Kidney tubule cell (primary cell): ENCODE measurements at regions not wholly inside any gene's neighbourhood (a gene's known extent, or its start where the extent isn't known, plus 50 kb on each side); places are given as distances from the start of the nearest gene placed in this dataset.
A peak's percentile ranks its signal among the peaks of the same experiment; 100 is the strongest.

Experiments
- DNase-seq: peaks from one replicate; pipeline ENCODE4 v3.0.0-alpha.2; 2018; ENCODE audit warnings: low spot score

DNA sequence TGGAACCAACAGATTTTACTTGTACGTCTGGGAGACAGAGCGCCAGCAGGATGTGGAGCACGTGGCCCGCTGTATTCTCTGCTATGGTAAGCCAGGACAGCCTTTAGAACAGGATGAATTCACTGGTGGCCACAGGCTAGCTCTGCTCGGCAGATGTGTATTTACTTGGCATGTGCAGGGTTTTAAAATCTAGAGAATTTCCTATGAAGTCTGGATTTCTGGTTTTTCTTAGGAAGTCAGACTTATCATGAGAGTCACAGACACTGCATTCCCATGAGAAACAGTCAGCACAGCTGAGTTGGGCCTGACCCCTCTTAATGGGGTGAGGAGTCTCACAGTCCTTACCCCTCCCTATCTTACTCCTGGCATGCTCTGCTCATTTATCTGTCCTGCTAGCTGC lies 84.6 kb upstream of the COL6A5 start:
- no peak for DNase-seq

DNA sequence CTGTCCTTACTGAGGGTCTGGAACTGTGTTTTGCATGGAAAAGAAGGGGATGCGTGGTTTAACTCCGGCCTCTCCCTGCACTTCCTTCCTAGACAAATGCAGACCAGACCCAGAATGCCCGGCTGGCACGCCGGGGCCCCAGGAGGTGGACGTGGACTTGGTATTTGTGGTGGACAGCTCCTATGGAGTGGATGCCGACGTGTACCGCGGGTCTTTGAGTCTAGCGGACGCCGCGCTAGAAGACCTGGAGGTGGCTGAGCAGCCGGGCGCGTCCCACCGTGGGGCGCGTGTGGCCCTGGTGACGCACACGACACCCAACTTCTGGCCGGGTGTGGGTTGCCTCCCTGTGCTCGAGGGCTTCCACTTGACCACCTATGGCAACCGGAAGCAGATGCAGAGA lies 81.8 kb upstream of the COL6A5 start:
- no peak for DNase-seq

DNA sequence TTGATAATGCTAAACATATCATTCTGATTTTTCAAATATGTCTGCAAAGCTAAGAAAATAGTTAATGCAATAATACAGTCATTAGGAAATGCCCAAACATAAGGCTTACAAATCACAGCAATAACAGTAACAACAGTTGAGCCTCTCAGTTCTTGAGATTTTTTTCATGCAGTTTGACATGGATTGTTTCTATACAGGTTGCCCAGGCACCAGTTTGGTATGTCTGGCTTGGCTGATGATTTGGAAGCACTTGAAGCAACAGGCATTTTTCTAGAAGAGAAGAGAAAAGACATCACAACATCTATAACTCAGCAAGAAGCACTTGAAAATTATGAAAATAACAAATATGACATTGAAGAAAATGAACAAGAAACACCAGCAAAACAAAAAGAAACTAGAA lies 78.7 kb upstream of the COL6A5 start:
- no peak for DNase-seq

DNA sequence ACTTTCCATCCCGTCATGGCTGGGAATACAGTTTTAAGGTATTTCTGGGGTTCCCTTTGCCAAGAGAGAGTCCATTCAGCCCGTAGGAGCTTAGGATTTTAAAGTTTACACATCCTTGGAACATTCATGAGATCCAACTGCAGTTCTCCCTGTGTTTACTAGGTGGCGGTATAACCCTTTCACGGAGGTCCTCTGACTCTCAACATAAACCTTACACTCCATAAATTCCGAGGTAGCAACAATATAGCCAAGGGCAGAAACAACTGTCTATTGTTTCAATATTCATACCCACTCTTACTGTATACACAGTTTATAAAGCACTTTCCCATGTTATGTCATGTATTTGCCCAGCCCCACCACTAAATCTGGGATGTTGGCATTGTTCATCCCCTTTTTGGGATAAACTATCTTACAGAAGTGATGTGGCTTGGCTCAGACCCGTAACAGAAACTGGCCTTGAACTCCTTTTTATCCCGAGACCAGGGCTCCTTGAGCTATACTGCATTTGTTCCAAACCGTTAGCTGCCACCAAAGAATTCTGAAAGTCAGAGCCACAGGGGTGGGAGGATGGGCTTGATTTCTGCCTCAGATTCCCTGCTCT lies 69.2 kb upstream of the COL6A5 start:
- DNase-seq, result peak; percentile 63

DNA sequence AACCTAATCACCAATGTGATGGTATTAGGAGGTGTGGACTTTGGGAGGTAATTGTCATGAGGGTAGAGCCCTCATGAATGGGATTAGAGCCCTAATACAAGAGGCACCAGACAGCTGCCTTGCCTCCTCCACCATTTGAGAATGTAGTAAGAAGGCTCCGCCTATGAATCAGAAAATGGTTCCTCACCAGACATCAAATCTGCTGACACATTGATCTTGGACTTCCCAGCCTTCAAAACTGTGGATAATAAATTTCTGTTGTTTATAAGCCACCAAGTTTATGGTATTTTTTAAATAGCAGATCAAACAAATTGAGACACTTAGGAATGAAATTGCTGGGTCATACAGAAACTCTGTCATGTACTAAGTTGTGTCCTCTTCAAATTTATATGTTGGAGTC lies 56.8 kb upstream of the COL6A5 start:
- DNase-seq, result no peak

DNA sequence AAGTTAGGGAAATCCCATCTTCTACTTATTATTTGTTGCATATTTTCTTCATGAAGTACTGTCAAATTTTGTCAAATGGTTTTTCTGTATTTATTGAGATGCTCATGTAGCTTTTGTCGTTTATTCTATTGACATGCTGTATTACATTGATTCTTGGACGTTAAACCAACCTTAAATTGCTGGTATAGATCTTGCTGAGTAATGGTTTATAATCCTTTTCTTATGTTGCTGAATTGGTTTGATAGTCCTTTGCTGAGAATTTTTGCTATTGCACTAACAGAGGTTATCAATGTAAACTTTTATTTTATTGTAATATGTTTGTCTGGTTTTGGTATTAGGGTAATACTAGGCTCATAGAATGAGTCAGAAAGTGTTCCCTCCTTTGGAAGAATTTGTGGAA lies 54.3 kb upstream of the COL6A5 start:
- DNase-seq, result no peak

DNA sequence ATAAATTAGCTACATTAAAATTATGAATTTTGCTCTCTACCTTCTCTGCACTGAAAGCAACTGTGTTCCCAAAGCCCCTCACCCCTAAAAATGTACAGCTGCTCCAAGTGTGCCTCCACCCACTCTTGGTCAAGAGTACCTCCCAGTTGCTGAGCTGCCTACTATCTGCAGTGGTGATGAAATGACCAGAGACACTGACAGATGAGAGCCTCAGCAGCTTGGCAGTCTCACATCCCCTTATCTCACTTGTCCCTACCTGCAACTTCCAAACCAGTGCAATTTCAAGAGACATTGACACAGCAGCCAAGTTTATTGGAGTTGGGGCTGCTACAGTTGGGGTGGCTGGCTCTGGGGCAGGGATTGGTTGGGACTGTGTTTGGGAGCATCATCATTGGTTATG lies 52.2 kb upstream of the COL6A5 start:
- DNase-seq, result no peak
